Rectal smooth muscle tissue (tissue), 1 donor: ENCODE measurements at regions not wholly inside any gene's neighbourhood (a gene's known extent, or its start where the extent isn't known, plus 50 kb on each side); places are given as distances from the start of the nearest gene placed in this dataset.

ENCODE experiments used
- H3K27ac ChIP-seq: one replicate; pipeline ENCODE4 v1.7.0; 2013; ENCODE audit warnings: low read depth, low read length, inconsistent platforms
- H3K27me3 ChIP-seq: one replicate; pipeline ENCODE4 v1.7.0; 2013; ENCODE audit warnings: low read length; ENCODE audit not compliant: control insufficient read depth, insufficient read depth
- H3K36me3 ChIP-seq: one replicate; pipeline ENCODE4 v1.7.0; 2013; ENCODE audit warnings: low read length; ENCODE audit not compliant: control insufficient read depth, insufficient read depth
- H3K4me1 ChIP-seq: one replicate; pipeline ENCODE4 v1.7.0; 2013; ENCODE audit warnings: low read length; ENCODE audit not compliant: control insufficient read depth, insufficient read depth
- H3K4me3 ChIP-seq: one replicate; pipeline ENCODE4 v1.7.0; 2013; ENCODE audit warnings: low read length
- H3K9ac ChIP-seq: one replicate; pipeline ENCODE4 v1.7.0; 2013; ENCODE audit warnings: low read length

DNA sequence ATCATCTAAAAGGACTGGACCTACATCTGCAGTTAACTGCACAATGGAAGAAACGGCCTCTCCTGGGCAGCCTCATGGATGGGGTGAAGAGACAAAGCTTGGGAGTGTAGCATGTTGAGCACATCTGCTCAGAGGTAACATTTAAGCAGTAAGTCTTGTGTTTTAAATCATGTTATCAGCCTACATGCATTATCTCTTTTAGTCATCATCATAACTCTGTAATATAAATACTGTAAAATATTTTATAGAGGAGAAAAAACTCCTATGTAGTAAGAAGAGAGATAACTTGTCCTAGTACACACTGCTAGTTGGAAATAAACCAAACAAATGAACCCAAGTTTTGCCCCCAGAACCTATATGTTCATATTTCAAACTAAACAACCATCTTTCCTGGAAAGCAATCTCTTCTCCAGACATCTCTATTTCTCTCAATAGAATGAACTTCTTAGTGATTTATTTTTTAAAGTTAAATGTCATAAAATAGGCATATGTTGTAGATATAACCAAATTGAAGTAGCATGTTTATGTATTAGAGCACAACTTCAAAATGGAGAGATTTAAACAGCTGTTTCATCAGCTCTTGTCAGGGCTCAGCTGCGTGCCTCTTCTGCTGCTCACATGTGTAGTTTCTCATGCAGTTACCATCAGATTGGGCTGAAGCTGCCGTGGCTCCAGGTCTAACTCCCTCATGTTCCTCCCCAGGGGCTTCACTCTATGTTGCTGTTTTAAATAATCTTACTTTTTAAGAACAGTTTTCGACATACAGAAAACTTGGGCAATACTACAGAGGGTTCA is 581.8 kb upstream of the ZFP42 start:
- H3K36me3 ChIP-seq: no peaks in the 10 kb centered on the region
- no peaks in the 10 kb centered on the region for H3K27me3 ChIP-seq
- no peaks in the 10 kb centered on the region for H3K4me1 ChIP-seq
- no peak overlapping the region for H3K27ac ChIP-seq
- H3K9ac ChIP-seq: no peak overlapping the region
- H3K4me3 ChIP-seq: no peak overlapping the region

DNA sequence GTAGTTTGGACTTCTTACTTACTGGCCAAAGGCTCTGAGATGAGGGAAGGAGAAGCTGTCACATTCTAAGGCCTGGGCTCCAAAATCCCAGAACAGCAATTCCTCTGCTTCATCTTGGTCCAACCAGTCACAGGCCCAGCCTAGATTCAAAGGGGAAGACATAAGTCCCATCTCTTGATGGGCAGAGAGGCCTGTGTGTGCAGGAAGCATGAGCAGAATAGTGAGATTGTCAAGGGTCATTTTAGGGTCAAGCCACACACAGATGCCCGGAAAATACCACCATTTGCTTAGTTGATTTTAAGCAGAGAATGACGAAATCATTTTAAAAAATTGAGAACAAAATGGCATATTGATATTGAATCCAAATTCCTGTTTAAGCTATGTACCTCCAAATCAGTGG is 580.9 kb upstream of the ZFP42 start:
- Histone ChIP-seq H3K4me3 (no peak overlapping the region), H3K9ac (no peak overlapping the region), H3K4me1 (no peaks in the 10 kb centered on the region), H3K27ac (no peak overlapping the region), H3K27me3 (no peaks in the 10 kb centered on the region), H3K36me3 (no peaks in the 10 kb centered on the region)

DNA sequence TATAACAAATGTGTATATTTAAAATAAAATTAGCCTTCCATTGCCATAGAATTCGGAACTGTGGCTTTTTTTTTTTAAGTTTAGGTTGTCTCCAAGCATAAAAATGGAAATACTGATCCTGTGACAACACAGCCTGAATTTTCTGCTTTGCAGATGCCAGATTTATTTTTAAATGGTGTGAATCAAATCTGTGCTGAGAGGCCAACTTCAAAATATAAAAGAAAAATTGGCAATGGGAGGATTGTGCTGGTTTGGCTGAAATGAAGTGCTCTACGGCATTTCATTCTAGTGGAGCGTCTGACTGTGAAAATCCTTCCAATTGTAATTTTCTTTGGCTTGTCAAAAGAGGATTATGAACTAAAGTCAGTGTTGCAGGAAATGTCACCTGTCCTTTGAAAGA is 580.3 kb upstream of the ZFP42 start:
- Histone ChIP-seq H3K9ac (no peak overlapping the region), H3K36me3 (no peaks in the 10 kb centered on the region), H3K4me1 (no peaks in the 10 kb centered on the region), H3K27ac (no peak overlapping the region), H3K27me3 (no peaks in the 10 kb centered on the region), H3K4me3 (no peak overlapping the region)

DNA sequence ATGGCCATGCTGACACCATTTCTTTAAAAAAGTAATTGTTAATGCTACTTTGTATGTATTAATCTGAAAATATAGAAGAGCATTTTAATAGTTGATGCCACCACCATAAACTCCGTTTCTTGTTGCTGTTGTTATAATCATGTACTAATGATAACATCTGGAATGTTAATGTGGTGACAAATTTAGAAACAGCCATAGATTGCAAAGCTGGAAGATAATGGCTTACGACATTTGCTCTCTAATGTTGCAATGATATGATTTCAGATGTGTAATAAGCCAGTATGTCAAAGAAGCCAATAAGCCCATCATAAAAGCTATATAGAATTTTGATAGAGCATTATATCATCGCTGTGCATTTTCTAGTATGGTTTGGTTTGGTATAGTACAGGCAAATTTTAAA is 579.4 kb upstream of the ZFP42 start:
- H3K27me3 ChIP-seq: no peaks in the 10 kb centered on the region
- no peaks in the 10 kb centered on the region for H3K4me1 ChIP-seq
- H3K36me3 ChIP-seq: no peaks in the 10 kb centered on the region
- no peak overlapping the region for H3K27ac ChIP-seq
- H3K4me3 ChIP-seq: no peak overlapping the region
- H3K9ac ChIP-seq: no peak overlapping the region

DNA sequence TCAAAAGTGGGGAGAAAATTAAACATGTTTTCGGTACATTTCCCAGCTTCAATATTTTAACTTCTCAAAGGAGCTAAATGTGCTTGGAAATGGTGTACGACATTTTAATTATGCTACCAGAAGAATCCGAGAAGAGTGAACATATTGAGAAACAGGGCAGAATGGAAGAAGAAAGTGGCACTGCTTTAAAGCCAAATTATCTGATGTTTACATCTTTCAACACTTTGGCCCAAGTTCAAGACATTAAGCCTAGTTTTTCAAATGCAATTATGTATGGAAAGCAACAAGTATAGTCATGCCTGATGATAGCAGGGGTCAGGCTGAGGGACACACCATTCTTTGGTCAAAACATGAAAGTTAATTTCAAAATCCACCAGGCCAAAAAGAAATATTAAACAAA is 577.9 kb upstream of the ZFP42 start:
- Histone ChIP-seq H3K4me3 (no peak overlapping the region), H3K36me3 (no peaks in the 10 kb centered on the region), H3K27ac (no peak overlapping the region), H3K4me1 (no peaks in the 10 kb centered on the region), H3K27me3 (no peaks in the 10 kb centered on the region), H3K9ac (no peak overlapping the region)

DNA sequence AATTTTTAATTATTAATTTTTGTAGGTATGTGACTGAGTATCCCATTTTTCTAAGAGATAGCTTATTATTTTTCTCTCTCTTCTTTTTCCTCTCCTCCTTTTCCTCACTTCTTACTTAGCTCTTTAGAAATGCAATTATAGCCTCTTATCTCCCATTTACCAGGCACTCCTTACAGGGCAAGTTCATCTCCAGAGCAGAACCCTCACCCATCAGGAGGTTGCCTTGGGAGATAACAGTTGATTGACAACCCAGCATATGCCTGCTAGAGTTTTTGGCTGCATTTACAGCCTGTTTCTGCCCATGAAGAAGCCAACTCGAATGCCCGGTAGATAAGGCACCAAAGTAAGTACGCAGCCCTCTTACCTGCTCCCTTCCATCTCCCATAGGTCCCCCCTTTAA is 572.9 kb upstream of the ZFP42 start:
- no peaks in the 10 kb centered on the region for H3K27me3 ChIP-seq
- no peaks in the 10 kb centered on the region for H3K4me1 ChIP-seq
- no peak overlapping the region for H3K4me3 ChIP-seq
- no peak overlapping the region for H3K27ac ChIP-seq
- H3K36me3 ChIP-seq: no peaks in the 10 kb centered on the region
- no peak overlapping the region for H3K9ac ChIP-seq

DNA sequence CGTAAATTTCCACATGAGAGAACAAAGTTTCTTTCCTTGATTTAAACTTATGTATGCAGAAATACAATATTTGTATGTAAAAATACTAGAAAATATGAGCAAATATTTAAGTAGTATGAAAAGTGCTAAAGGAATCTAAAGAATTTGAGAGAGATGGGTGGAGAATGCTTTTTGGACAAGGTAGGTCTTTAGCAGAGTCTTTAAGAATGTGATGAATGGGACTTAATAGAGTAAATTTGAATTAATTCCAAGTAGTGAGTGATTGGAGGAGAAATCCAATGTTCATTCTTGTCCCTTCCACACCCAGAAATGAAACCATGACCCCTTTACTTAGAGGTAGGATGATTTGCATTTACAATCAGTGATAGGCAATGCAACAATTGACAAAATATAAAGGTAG is 570.9 kb upstream of the ZFP42 start:
- Histone ChIP-seq H3K36me3 (no peaks in the 10 kb centered on the region), H3K27ac (no peak overlapping the region), H3K27me3 (no peaks in the 10 kb centered on the region), H3K9ac (no peak overlapping the region), H3K4me1 (no peaks in the 10 kb centered on the region), H3K4me3 (no peak overlapping the region)

DNA sequence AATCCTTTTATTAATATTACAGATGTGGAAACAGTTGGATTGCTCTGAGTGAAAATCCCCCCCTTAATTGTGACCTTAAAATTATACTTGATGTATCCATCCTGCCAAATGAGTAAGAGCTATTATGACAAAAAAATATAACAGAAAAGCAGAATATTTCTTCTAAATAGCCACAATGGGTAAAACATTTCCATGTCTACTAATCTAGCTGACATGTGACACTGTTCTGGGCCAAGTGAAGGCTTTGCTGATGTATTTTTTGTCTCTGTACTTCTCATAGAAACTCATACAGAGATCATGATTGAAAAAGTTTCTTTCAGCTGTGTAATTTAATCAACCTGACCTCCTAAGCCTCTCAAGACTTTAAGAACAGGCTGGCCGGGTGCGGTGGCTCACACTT is 569.1 kb upstream of the ZFP42 start:
- no peaks in the 10 kb centered on the region for H3K27me3 ChIP-seq
- no peak overlapping the region for H3K9ac ChIP-seq
- H3K4me1 ChIP-seq: no peaks in the 10 kb centered on the region

DNA sequence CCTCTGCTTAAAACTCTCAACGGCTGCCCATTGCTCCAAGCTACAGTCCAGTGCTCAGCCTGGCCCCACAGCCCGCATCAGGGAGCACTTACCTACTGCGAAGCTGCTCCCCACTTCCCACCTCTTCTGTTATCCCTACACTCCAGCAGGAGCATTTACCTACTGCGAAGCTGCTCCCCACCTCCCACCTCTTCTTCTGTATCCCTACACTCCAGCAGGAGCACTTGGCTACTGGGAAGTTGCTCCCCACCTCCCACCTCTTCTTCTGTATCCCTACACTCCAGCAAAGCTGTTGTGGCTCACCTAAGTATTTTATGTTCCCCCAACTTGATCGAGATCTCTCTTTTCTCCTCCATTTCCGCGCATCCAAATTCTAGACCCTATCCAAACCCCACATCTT is 563.3 kb upstream of the ZFP42 start:
- H3K36me3 ChIP-seq: no peaks in the 10 kb centered on the region

More for the DNA sequence above, 569.1 kb upstream of the ZFP42 start:
- Histone ChIP-seq H3K27ac (no peak overlapping the region), H3K36me3 (no peaks in the 10 kb centered on the region), H3K4me3 (no peak overlapping the region)

DNA sequence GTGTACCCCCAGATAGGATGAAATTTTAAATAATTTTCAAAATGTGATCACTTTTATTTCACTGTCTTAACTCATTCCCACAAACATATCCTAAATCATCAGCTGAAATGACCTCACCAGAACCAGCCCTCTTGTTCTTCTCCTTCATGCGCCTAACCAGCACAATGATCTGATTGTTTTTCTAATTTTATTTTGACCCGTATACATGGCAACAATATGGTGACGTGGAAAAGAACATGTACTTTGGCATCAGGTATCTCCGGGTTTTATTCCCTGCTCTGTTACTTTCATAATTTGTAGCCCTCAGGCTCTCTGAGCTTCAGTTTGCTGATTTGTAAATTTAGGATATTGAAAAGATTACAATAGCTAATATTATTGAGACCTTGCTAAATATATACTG is 562.4 kb upstream of the ZFP42 start:
- Histone ChIP-seq H3K4me1 (peaks cover 10% of the 10 kb centered on the region), H3K27ac (no peak overlapping the region), H3K27me3 (no peaks in the 10 kb centered on the region), H3K36me3 (no peaks in the 10 kb centered on the region), H3K4me3 (no peak overlapping the region), H3K9ac (no peak overlapping the region)

More for the DNA sequence above, 563.3 kb upstream of the ZFP42 start:
- H3K4me1 ChIP-seq: peaks cover 10% of the 10 kb centered on the region
- no peak overlapping the region for H3K9ac ChIP-seq
- no peak overlapping the region for H3K4me3 ChIP-seq
- H3K27ac ChIP-seq: no peak overlapping the region
- no peaks in the 10 kb centered on the region for H3K27me3 ChIP-seq

DNA sequence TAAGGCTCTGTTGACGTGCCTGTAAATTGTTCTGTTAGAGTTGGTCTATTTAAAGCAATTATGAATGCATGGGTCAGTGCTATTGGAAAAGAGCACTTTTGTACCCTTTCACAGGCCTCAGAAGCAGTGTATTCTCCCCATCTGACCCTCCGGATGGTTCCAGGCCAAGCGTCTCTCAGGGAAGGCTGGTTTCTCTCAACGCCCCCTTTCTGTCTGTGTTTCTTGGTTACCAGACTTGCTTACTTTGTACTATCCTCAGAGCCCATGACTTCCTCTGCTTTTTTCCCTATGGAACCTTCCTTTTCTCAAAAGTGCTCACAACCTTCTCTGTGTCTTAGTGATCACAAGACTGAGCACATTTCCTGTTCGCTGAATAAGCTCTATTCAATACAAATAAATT is 559.3 kb upstream of the ZFP42 start:
- no peak overlapping the region for H3K9ac ChIP-seq

DNA sequence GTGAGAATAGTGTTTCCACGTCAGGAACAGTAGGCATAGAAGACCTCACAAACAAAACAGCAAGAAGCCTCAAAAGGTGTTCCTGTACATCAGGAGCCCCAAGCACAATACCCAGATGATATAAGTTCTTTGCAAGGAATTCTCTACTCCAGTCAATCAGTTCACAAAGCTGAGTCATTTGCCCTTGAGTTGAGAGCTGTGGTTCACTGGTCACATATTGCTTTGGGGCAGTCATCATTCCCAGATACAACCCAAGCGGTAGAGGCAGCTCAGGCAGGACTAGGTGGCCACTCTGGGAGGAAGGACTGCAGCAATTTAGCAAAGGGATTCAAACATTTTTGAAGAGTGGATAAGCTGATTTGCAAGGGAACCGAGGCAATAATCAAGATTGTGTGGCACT is 551.5 kb upstream of the ZFP42 start:
- Histone ChIP-seq H3K27ac (no peak overlapping the region), H3K4me3 (no peak overlapping the region), H3K27me3 (no peaks in the 10 kb centered on the region), H3K4me1 (no peaks in the 10 kb centered on the region), H3K9ac (no peak overlapping the region), H3K36me3 (no peaks in the 10 kb centered on the region)

More for the DNA sequence above, 559.3 kb upstream of the ZFP42 start:
- Histone ChIP-seq H3K27ac (peak overlapping the region; percentile 63), H3K4me3 (no peak overlapping the region), H3K4me1 (peaks cover 10% of the 10 kb centered on the region), H3K27me3 (no peaks in the 10 kb centered on the region), H3K36me3 (no peaks in the 10 kb centered on the region)

DNA sequence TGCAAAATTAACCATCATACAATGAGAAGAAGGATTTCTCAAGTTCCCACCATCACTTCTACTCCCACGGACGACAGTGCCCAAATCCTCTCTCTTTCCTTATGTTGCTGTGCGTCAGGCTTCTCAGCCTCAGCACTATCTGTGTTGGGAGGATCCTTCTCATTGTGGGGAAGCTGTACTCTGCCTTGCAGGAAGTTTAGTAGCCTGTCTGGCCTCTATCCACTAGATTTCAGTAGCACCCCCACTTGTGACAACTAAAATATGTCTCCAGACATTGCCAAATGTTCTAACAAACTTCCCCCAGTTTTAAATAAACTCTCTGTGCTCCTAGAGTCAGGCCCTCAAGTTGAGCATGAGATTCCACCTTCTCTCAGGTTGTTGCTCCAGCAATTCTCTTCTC is 545.9 kb upstream of the ZFP42 start:
- H3K9ac ChIP-seq: no peak overlapping the region

More for the DNA sequence above, 545.9 kb upstream of the ZFP42 start:
- no peaks in the 10 kb centered on the region for H3K36me3 ChIP-seq
- no peak overlapping the region for H3K27ac ChIP-seq
- H3K4me3 ChIP-seq: no peak overlapping the region
- no peaks in the 10 kb centered on the region for H3K27me3 ChIP-seq
- H3K4me1 ChIP-seq: no peaks in the 10 kb centered on the region
